ENCODE measurements at regions not wholly inside any gene's neighbourhood (a gene's known extent, or its start where the extent isn't known, plus 50 kb on each side); places are given as distances from the start of the nearest gene placed in this dataset.

DNA sequence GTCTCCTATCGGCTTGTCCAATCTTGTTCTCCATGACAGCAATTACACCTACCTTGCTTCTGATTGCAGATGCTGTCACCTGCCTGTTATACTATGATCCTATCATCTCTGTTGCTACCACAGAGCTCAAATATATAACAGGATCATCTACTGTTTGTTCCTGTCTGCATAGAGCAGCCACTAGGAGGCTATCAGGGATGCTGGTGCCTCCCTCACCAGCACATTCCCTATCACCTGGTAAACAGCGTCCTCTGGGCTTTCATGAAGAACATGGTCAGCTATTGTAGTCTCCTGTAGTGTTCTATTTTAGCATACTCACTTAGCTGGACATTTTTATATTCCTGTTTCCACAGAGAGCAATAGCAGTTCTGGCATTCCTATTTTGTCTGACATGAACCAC lies 87.8 kb upstream of the FAT3 start:
- TF ChIP-seq, protein P1, sequence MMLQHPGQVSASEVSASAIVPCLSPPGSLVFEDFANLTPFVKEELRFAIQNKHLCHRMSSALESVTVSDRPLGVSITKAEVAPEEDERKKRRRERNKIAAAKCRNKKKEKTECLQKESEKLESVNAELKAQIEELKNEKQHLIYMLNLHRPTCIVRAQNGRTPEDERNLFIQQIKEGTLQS (CRISPR knock-in tag; conservative IDR thresholded peaks at IDR 0.05), result no peak
- TF ChIP-seq, protein P2, sequence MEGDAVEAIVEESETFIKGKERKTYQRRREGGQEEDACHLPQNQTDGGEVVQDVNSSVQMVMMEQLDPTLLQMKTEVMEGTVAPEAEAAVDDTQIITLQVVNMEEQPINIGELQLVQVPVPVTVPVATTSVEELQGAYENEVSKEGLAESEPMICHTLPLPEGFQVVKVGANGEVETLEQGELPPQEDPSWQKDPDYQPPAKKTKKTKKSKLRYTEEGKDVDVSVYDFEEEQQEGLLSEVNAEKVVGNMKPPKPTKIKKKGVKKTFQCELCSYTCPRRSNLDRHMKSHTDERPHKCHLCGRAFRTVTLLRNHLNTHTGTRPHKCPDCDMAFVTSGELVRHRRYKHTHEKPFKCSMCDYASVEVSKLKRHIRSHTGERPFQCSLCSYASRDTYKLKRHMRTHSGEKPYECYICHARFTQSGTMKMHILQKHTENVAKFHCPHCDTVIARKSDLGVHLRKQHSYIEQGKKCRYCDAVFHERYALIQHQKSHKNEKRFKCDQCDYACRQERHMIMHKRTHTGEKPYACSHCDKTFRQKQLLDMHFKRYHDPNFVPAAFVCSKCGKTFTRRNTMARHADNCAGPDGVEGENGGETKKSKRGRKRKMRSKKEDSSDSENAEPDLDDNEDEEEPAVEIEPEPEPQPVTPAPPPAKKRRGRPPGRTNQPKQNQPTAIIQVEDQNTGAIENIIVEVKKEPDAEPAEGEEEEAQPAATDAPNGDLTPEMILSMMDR (IDR thresholded peaks at IDR 0.05), result no peak
- TF ChIP-seq, protein P3, sequence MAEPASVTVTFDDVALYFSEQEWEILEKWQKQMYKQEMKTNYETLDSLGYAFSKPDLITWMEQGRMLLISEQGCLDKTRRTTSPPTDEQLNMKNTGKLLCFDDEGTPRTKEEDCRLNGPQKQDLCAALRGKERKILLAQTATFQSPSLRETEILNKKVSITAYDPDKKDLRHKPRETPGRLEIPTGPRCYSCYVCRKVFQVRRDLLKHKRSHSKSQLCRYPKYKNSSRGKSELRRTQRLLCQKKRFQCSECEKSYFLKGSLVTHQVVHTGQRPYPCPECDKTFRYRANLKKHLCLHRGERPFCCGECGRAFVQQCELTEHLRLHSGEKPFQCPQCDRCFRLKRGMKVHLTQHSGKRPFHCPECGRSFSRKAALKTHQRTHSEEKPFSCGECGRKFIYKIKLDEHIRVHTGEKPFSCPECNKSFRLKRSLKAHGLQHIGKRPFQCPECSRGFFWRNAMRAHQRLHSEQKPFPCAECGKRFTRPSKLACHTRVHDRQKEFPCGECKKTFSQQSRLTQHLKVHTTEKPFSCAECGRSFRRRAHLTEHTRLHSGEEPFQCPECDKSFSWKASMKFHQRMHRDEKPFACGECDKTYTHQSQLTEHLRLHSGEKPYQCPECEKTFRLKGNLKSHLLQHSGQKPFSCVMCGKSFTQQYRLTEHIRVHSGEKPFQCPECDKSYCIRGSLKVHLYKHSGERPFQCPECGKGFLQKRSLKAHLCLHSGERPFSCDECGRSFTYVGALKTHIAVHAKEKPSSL (CRISPR knock-in tag; conservative IDR thresholded peaks at IDR 0.05), result no peak
- TF ChIP-seq, protein P4, sequence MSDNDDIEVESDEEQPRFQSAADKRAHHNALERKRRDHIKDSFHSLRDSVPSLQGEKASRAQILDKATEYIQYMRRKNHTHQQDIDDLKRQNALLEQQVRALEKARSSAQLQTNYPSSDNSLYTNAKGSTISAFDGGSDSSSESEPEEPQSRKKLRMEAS (CRISPR knock-in tag; IDR thresholded peaks at IDR 0.05), result no peak
